Iris pigment epithelial cell (primary cell): ENCODE measurements at regions not wholly inside any gene's neighbourhood (a gene's known extent, or its start where the extent isn't known, plus 50 kb on each side); places are given as distances from the start of the nearest gene placed in this dataset.

ENCODE experiments used
- DNase-seq: peaks from one replicate; pipeline ENCODE4 v3.0.0-alpha.2; 2011; ENCODE audit warnings: low read depth

DNA sequence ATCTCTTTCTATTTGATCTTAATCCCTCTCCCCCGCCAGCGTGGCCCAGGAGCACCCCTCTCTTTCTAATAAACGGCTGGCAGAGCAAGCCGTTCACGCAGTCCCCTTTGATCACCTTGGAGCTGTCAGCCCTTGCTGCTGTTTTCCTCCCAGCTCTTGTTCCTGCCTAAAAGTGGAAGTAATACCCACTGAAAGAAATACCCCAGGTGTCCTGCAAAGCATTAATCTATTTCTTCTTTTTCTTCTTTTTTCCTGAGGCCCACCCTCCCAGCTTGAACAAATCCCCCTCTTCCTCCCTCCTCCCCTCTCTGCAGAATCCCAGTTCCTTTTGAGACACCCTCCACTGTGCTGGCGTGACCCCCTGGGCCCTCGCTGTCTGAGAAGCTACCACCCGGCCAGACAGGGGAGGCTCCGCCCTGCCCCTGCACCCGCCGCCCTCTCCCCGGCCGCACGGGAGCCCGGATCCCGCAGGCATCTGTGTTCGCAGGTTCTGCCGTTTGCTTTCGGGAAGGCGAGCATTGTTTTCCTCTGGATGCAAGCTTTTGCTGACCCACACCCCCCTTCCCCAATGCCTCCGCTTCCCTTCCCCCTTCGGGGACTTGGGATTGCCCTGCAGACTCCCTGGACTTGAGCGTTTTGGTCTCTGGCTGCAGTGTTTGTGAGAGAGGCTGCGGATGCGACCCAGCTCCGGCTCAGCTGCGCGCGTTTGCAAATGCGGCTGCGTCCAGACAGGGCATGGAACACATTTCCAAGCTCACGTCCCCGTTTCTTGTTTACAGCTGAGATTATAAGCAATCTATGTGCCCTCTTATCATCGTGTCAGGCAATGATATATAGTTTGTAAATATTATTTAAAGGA, 631.5 kb downstream of the NYAP2 start:
- DNase-seq, result peak; percentile 78

DNA sequence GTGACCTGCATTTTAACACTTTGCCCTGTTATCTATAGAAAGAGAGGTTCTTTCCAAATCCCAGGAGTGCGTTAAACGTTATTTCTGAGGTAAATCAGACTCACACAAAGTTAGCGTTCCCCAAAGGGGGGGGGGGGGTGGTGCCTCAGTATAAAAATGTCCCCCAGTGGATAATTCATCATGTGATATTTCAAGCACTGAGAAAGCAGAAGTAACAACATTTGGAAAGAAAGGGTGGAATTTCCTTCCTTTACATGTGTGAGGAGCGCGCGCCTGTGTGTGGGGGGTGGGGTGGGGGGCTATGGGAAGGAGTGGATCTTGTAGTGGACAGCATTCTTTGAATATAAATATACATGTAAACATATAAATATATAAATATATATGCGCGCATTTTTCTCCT, 630.9 kb downstream of the NYAP2 start:
- no peak for DNase-seq

DNA sequence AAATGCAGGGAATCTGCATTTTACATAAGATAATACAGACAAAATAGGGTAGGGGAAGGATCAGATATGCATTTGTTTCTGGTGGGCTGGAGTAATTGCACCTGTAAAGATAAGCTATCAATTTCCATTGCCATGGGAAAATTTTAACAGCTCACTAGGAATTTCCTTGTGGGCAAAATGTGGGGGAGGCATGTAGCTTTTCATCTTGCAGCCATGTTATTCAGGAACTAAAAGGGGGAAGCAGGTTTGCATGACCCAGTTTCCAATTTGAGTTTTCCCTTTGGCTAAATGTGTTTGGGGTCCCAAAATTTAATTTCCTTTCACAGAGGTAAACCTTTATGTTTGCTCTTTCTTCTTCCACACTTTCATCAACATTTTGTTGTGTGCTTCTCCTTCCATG, 624.4 kb downstream of the NYAP2 start:
- no peak for DNase-seq

DNA sequence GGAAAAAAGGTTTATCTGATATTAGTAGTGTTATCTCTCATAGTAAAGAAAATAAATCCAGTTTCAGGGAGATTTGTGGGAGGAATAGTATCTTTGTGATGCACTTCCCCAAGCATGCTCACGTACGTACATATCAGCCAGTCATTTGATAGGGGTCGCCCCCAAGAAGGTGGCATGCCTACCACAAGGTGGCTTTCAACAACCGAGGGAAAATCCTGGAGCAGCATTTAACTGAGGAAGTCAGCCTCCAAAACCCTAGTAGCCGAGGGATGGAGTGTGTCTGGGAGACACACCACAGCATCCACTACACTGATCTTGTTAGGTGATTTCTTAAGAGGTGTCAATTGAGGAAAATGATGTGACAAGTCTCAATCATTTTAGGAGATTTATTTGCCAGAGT, 623.9 kb downstream of the NYAP2 start:
- no peak for DNase-seq

DNA sequence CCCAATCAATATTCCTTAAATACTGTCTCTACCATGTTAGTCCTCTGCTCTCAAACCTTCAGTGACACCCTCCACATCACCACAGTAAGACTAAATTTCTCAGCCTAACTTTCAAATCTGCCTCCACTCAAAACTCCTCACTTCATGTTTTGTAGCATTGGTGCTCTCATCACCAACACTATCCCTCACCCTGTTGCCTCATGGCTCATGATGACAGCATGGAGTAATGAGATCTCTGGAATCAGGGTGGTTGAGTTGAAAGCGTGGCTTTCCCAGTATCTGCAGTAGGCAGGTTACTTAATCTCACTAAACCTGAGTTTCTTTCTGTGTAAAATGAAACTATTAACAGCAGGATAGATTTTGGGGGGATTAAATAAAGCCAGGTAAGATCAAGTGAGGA, 621.4 kb downstream of the NYAP2 start:
- DNase-seq, result no peak

DNA sequence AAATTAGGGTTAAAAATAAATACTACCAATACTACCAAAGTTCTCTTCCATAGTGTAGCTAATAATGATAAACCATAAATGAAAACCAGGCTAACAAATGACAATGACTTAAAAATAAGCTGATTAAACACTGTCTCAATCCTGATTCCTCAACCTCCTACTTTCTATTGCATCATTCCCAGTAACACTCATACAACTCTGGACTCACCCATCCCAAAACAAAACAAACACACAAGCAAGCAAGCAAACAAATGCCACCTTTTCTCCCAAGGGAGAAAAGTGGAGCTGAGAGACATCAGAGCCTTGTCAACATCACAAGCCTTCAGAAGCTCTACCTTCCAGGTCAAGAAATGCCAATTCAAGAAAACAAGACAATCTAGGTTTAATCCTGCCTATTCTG, 620.7 kb downstream of the NYAP2 start:
- peak; percentile 7 for DNase-seq

DNA sequence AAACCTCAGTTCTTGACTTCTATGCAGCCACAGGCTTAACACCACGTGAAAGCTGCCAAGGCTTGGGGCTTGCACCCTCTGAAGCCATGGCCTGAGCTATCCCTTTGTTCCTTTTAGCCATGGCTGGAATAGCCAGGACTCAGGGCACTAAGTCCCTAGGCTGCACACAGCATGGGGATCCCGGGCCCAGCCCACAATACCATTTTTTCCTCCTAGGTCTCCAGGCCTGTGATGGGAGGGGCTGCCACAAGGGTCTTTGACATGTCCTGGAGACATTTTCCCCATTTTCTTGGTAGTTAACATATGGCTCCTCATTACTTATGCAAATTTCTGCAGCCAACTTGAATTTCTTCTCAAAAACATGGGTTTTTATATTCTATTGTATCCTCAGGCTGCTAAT, 619.1 kb downstream of the NYAP2 start:
- no peak for DNase-seq

DNA sequence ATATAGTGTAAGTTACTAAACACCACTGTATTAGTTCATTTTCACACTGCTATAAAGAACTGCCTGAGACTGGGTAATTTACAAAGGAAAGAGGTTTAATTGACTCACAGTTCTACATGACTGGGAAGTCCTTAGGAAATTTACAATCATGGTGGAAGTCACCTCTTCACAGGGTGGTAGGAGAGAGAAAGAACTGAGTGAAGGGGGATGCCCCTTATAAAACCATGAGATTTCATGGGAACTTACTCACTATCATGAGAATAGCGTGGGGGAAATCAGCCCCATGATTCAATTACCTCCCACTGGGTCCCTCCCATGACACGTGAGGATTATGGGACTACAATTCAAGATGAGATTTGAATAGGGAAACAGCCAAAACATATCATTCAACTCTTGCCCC, 618.0 kb downstream of the NYAP2 start:
- no peak for DNase-seq

DNA sequence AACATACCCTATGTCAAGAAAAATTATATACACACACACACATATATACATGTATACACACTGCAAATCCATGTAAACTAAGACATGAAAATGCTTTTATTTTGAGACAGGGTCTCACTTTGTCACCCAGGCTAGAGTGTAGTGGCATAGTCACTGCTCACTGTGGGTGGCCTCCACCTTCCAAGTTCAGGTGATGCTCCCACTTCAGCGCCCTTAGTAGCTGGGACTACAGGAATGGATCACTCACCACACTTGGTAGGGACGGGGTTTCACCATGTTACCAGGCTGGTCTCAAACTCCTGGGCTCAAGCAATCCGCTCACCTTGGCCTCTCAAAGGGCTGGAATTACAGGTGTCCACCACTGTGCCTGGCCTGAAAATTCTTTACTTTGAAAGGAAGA, 617.6 kb downstream of the NYAP2 start:
- no peak for DNase-seq

DNA sequence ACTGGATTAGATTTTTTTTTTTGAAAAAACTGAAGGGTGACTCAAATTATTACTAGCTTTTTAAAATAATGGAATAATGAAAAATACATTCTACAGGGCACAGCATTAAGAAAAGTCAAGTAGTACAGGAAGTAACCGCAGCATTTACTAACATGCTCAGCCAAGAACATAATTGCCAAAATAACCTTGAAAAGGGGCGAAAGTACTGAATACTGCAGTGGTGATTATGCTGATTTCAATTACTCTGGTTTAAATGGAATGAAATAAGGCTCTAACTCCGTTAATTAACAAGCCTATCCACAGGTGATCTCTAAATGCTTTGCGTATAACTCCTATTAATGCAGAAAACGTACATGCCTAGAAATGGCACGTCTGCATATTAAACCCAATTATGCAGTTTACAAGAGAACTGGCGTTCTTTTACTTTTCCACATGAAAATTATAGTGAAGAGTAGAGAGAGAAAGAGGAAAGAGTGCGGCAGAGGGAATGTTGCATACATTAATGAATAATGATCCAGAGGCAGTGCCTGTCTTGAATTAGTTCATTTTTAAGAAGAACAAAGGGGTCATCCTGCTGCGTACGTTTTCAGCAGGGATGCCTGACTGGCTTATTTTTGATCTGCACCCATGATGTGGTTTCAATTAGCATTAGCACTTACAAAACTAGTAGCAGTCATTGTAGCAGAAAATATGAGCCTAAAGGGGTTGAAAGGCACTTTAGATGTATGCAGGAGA, 612.4 kb downstream of the NYAP2 start:
- no peak for DNase-seq

DNA sequence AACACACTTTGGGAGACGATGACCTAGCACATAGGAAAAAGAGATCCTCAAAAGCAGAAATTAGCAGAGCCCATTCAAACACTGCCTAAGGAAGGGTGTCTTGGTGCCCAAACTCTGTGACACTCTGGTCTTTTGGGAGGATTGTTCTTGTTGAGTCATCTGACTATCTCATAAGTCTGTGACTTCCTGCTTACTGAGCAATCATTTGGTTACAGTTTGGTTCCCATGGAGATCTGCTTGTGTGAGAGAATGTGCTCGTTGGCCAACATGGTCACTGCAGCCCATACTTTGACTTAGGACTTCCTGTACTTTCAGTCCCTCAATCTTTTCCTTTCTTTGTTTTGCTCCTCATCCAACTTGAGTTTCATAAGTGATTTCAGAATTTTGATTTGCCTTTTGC, 602.9 kb downstream of the NYAP2 start:
- peak; percentile 90 for DNase-seq

DNA sequence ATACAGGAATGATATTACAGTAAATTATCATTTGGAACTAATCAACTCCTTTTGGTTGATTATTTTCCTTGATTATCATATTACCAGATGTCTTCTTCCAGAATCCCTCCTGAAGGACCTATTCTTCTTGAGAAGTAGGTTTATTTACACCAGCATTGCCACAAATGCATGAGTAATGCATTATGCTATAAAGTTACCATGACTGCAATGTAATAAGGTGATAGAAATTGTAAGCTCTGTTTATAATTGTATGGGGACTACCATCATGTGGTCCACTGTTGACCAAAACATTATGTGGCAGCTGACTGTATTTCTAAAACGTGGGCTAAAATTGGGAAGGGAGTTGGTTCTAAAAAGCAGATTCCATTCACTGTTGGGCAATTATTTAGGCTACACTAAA, 602.2 kb downstream of the NYAP2 start:
- DNase-seq, result peak; percentile 45

DNA sequence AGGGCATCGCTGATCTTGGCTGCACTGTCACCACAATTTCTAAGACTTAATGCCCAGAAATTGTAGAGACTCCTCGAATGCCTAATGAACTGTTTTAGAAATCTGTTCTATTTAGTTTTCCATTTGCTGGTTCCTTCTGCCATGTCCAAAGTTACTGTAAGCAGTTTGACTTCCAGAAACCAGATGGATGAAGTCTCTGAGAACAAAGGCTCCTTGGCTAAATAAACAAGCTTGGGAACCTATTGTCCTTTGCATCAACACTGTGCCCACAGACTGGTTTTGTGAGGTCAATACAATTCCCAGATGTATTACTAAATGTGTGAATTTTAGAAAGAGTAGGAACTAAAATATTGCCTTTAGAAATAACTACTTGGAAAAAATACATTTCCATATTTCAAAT, 600.2 kb downstream of the NYAP2 start:
- no peak for DNase-seq

DNA sequence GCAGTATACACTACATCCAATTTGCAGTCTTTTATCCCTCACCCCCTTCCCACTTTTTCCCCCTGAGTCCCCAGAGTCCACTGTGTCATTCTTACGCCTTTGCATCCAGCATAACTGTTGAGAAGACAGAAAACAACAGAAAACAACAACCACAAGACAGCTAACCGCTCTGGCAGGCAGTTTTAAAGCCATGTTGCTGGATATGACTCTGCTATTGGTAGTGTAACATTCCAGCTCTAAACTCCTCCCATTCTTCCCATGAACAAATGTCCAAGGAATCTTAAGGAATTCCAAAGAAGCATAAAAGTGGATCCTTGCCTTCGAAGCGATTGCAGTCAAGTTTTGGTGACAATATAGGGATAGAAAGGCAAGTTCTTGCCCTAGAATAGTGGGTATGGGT, 599.1 kb downstream of the NYAP2 start:
- no peak for DNase-seq

DNA sequence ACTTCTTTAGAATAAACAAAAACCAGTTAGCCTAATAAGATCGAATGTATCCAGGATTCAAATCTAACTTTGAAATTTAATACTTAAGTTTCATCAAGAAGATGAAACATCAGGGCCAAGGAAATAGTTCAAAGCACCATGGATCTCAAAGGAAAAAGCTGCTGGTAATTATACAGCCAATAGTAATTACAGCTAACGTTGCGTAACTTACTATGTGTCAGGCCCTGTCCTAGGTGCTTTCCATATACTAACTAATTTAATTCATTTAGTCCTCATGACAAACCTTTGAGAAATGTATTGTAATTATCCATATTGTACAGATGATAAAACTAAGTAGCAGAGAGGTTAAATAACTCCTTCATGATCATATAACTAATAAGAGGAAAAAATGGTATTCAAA, 598.6 kb downstream of the NYAP2 start:
- DNase-seq, result no peak

DNA sequence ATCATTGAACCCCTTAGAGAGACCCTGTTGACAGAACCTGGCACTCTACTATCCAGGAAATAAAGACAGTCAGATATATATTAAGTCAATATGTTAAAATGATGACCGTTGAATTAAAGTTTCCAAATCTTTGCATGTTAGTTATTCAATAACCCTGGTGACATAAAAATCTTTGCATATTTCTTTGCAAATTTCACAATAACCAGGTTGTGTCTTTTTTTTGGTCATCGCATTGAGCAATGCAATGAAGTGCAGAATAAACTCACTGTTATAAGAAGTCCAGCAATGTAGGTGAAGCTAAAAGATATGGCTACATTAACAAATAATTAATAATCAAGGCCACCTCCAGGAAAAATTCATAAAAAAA, 596.9 kb downstream of the NYAP2 start:
- DNase-seq, result peak; percentile 10

DNA sequence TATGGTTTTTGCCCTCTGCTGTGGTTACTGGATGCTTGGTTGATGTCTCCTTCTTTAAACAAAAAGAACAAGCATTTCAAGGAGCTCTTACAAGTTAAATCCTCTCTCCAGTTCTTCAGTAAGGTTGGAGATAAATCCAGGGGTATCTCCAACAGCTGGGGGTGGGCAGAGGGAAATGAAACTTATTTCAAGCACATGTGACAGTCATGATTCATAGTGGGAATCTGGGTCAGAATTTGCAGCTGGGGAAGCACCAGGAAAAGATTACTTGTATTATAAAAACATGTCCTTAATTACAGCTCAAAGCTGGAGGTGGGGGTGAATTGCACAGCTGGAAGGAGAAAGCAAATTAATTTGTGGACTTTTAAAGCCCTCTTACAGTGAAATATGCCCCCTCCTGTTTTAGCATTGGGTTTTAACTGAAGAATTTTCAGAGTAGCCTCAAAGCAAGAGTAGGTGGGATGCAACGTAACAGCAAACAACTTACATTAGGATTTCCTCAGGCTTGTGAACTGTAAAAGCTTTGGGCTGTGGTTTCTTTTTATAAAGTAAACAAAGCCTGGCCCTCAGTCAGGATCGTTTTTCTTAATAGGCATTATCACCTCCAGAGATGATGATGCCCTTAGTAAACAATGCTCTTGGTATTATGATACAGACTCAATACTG, 596.4 kb downstream of the NYAP2 start:
- DNase-seq, result peak; percentile 78

DNA sequence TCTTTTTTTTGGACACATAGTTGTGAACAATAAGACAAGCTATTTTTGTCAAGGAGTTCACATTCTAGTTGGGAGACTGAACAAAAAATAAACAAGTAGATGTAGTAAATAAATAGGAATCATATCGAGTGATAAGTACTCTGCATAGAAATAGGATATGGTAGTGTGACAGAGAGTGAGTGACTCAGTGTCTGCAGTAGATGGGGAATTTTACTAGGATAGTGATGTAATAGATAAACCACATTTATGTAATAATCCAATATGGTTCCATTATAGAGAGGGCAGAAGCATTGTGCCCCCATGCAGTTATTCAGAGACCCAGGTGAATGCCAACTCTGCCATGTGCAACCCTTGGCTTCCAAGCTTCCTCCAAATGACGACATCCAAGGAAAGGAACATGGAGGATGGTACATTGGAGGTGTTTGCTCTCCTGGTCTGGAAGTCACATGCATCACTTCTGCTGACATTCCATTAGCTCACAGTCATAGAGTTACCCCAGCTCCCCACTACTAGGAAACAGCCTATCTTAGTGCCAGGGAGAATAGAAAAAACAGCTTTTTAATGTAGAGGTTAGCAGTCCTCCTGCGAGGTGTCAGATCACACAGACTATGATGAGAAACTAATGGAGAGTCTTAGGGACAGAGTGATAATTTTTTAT, 595.4 kb downstream of the NYAP2 start:
- DNase-seq, result peak; percentile 64

DNA sequence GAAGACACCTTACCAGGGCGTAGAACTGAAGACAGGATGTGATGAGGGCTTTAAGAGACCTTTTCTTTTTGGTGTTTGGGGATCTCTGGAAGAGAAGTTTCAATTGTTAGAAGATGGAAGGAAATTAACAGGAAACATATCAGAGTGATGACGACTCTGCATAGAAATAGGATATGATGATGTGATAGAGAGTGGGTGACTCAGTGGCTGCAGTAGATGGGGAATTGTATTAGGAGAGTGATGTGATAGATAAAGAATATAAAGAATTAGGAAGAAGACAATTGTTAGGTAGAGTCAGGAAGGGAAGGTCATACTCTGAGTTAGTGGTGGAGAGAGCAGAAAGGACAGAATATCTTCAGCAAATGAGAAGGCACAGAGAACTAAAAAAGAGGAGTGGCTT, 593.9 kb downstream of the NYAP2 start:
- DNase-seq, result peak; percentile 71

DNA sequence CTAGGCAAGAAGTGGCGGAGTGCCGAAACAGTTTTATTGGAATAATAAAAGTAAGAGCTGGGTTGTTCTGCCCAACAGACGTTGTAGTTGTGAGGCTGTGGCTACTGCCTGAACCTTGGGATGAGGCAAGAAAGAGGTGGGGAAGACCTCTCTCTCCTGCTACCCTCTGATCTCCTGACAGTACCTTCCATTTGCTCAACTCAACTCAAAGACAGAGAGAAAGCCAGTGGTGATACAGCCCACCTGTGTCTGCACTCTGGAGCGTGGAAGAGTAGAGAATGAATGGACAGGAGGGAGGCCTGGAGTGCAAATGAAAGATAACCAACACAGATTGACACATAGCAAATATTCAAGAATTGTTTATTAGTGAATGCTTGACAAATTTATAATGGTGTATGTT, 590.3 kb downstream of the NYAP2 start:
- no peak for DNase-seq

DNA sequence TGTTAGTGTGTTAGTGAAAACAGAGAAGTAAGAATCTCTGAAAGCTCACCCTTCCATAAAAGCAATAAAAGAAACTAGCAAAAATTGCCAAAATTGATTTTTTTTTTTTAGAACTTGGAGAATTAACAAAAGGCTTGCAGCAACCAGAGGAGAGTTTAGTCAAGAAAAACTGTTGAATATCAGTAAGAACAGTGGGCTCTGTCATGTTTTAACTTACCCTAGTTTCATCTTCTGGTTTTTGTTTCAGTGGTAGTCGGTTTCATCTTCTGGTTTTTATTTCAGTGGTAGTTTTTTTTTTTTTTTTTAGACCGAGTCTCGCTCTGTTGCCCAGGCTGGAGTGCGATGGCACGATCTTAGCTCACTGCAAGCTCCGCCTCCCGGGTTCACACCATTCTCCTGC, 580.9 kb downstream of the NYAP2 start:
- no peak for DNase-seq

DNA sequence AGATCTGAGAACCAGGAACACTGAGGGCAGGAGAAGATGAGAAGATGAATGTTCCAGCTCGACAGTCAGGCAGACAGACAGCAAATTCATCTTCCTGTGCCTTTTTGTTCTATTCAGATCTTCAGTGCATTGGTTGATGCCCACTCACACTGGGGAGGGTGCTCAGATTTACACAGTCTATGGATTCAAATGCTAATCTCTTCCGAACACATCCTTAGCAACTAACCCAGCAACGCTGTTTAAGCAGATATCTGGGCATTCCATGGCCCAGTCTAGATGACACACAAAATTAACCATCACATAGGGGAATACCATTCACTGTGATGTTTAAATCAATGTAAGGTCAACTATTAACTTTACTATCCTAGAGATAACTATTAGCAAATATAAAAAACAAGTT, 571.9 kb downstream of the NYAP2 start:
- no peak for DNase-seq

DNA sequence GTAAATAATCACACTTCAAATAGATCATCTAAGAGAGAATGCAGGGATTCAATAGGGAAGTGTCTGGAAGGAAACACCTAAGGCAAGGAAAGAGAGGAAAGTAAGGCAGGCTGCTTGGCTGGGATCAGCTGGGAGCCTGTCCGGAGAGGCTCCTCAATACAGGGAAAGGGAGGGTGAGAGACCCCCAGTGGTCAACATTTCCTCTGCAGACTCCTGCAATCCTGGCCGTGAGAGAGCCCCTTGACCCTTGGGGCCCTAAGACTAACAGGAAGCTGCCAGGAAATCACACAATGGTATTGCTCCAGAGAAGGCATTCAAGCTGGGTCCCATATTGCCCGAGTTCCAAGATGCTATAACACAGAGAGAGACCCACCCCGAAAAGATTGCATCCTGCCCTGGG, 549.4 kb downstream of the NYAP2 start:
- no peak for DNase-seq
